ENCODE measurements at regions not wholly inside any gene's neighbourhood (a gene's known extent, or its start where the extent isn't known, plus 50 kb on each side); places are given as distances from the start of the nearest gene placed in this dataset.

DNA sequence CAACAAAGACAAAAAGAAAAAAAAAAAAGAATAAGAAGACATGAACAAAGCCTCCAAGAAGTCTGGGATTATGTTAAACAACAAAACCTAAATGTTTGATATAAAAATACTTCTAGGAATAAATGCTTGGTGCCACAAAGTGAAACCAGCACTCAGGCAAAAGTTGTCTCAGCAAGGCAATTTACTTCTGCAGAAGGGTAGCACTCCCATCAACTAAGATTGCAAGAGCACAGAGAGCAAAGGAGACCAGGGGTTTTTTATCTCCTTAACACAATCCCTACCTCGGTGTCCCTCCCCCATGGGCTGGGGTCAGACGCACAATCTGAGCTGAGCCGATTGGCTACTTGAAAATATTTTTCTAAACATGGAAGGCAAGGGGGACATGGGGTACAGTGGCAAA is 381.3 kb upstream of the SLC24A2 start:
- Histone ChIP-seq H3K4me1 (ENCODE audit: control insufficient read depth, insufficient read depth, low read length) (no peaks in the 10 kb centered on the region), H2BK5ac (ENCODE audit: low read depth, low read length, poor library complexity, severe bottlenecking) (no peak overlapping the region), H2AFZ (replicated peaks; ENCODE audit: low read length, poor library complexity) (no peak overlapping the region), H3K27ac (ENCODE audit: insufficient read depth, low read length) (no peak overlapping the region), H4K20me1 (ENCODE audit: insufficient read depth, low read length) (no peaks in the 10 kb centered on the region), H2AK9ac (replicated peaks; ENCODE audit: low read depth, low read length, poor library complexity) (no peak overlapping the region), H3K18ac (ENCODE audit: low read depth, low read length) (no peak overlapping the region), H4K91ac (ENCODE audit: insufficient read depth, low read depth, low read length) (no peak overlapping the region), H3K36me3 (ENCODE audit: control insufficient read depth, insufficient read depth, low read length) (no peaks in the 10 kb centered on the region), H2BK15ac (ENCODE audit: low read depth, low read length) (no peak overlapping the region), H2BK20ac (ENCODE audit: low read depth, low read length) (no peak overlapping the region), H3K4me3 (ENCODE audit: insufficient read depth, low read depth, low read length) (no peak overlapping the region), H3K4me2 (ENCODE audit: low read depth, low read length) (no peak overlapping the region), H3K9me3 (ENCODE audit: control insufficient read depth, insufficient read depth, low read length) (0 out of 2 replicates have a peak, but pooled peaks cover 4% of the 10 kb centered on the region), H2BK120ac (ENCODE audit: low read depth, low read length) (no peak overlapping the region), H4K8ac (ENCODE audit: low read depth in 2 of 2, low read length in 2 of 2) (no peak overlapping the region), H3K4ac (ENCODE audit: low read depth, low read length) (no peak overlapping the region), H3K56ac (ENCODE audit: extremely low read depth, insufficient read depth, low read length) (no peak overlapping the region), H3K23ac (ENCODE audit: low read depth, low read length) (no peak overlapping the region), H3K9ac (ENCODE audit: low read depth, low read length) (no peak overlapping the region), H3K79me1 (ENCODE audit: low read depth in 1 of 2, low read length in 2 of 2) (no peaks in the 10 kb centered on the region), H3K27me3 (ENCODE audit: control insufficient read depth, insufficient read depth, low read length) (no peaks in the 10 kb centered on the region; the same call in 1 of the 2 replicates), H4K5ac (ENCODE audit: low read depth, low read length) (no peak overlapping the region), H2AK5ac (ENCODE audit: low read depth, low read length) (no peak overlapping the region), H3K9me1 (ENCODE audit: insufficient read depth, low read length) (no peaks in the 10 kb centered on the region), H3K14ac (replicated peaks; ENCODE audit: low read depth, low read length) (no peak overlapping the region)
- intact Hi-C loops (cut with micrococcal nuclease), result no loop called here
- no TSS peak for BruUV-seq (replicated peaks)
- in situ Hi-C loops (cut with MboI; ENCODE audit: low sequenced_read_pairs), result no loop called here
- CTCF ChIA-PET, result no interaction called here
- ATAC-seq (ENCODE audit: low read depth) (no peak), DNase-seq (no peak)
- dilution Hi-C loops (cut with HindIII; ENCODE audit: low sequenced_read_pairs, unreplicated experiment), result no loop called here
- WGBS, 2 experiments (ENCODE audit: extremely low coverage in 2 of 2, insufficient read length in 1 of 2), result no CpG with 5 or more reads among the region's 3 CpGs
- POLR2A ChIA-PET (ENCODE audit: unreplicated experiment), result no interaction called here
- TF ChIP-seq, protein P1, sequence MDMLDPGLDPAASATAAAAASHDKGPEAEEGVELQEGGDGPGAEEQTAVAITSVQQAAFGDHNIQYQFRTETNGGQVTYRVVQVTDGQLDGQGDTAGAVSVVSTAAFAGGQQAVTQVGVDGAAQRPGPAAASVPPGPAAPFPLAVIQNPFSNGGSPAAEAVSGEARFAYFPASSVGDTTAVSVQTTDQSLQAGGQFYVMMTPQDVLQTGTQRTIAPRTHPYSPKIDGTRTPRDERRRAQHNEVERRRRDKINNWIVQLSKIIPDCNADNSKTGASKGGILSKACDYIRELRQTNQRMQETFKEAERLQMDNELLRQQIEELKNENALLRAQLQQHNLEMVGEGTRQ (IDR thresholded peaks at IDR 0.05; ENCODE audit: low read depth, low read length), result no peak
- TF ChIP-seq RCOR1 (IDR thresholded peaks at IDR 0.05; ENCODE audit: insufficient replicate concordance, low read length) (no peak), MXI1 (IDR thresholded peaks at IDR 0.05; ENCODE audit: borderline replicate concordance, low read depth, low read length) (no peak), SMC3 (IDR thresholded peaks at IDR 0.05; ENCODE audit: low read depth, low read length) (no peak), RAD21 (IDR thresholded peaks at IDR 0.05; ENCODE audit: low read length) (no peak), RFX5 (IDR thresholded peaks at IDR 0.05; ENCODE audit: low read depth, low read length) (no peak), MAFK (IDR thresholded peaks at IDR 0.05; ENCODE audit: low read depth, low read length) (no peak), CEBPB (IDR thresholded peaks at IDR 0.05; ENCODE audit: low read depth, low read length) (no peak)
